Gastrocnemius medialis (tissue), 4 donors: ENCODE measurements at regions not wholly inside any gene's neighbourhood (a gene's known extent, or its start where the extent isn't known, plus 50 kb on each side); places are given as distances from the start of the nearest gene placed in this dataset.

Experiments used
- ATAC-seq, 2 donors: fragments of 150-250 bp; one replicate each; pipeline ENCODE4 v1.9.1; 2016
- DNase-seq, 2 donors: peaks; one replicate each; pipeline ENCODE4 v3.0.0-alpha.2; 2019
- H3K27ac ChIP-seq, 4 donors: fragments of 200-600 bp; sonication (generic); 1 replicate in 1 of 4; 2 replicates in 3 of 4; pipeline ENCODE4 v1.5.1; 2016 to 2018; ENCODE audit warnings: mild to moderate bottlenecking in 2 of 4, moderate library complexity in 1 of 4
- H3K27me3 ChIP-seq, 3 donors: fragments of 200-600 bp; sonication (generic) in 2 of 3; 1 replicate in 1 of 3; 2 replicates in 2 of 3; pipeline versions ENCODE4 v1.5.1 to v1.6.0; 2016 to 2019; ENCODE audit warnings: mild to moderate bottlenecking in 1 of 3, moderate library complexity in 1 of 3
- H3K36me3 ChIP-seq, 2 donors: fragments of 200-600 bp; sonication (generic) in 1 of 2; one replicate each; pipeline ENCODE4 v1.5.1; 2017 to 2018
- H3K4me1 ChIP-seq, 2 donors: fragments of 200-600 bp; sonication (generic) in 1 of 2; one replicate each; pipeline ENCODE4 v1.5.1; 2016 to 2017; ENCODE audit warnings: mild to moderate bottlenecking in 2 of 2
- H3K4me3 ChIP-seq, 4 donors: fragments of 200-600 bp; sonication (generic) in 3 of 4; 1 replicate in 1 of 4; 2 replicates in 3 of 4; pipeline ENCODE4 v1.5.1; 2016 to 2019; ENCODE audit warnings: mild to moderate bottlenecking in 2 of 4
- H3K9me3 ChIP-seq, 3 donors: fragments of 200-600 bp; sonication (generic) in 2 of 3; 1 replicate in 1 of 3; 2 replicates in 2 of 3; pipeline ENCODE4 v1.5.1; 2016 to 2019
- CTCF ChIP-seq, 5 experiments: fragments of 450-650 bp in 3 of 5; fragments of 200-600 bp in 2 of 5; sonication (generic) in 2 of 5; IDR thresholded peaks in 4 of 5; conservative IDR thresholded peaks in 1 of 5; 1 replicate in 4 of 5; 2 replicates in 1 of 5; pipeline ENCODE4 v1.5.1; 2016 to 2019; ENCODE audit warnings: antibody characterized with exemption in 5 of 5, mild to moderate bottlenecking in 3 of 5, moderate library complexity in 3 of 5
- POLR2A ChIP-seq, 2 donors: fragments of 450-650 bp; IDR thresholded peaks; one replicate each; pipeline ENCODE4 v1.6.1; 2017; ENCODE audit warnings: antibody characterized with exemption in 2 of 2, mild to moderate bottlenecking in 2 of 2, moderate library complexity in 2 of 2
- in situ Hi-C, 4 donors: fragments of 200-750 bp; cut with MboI; loops; one replicate each; pipeline versions ENCODE4 v1.15.0 to v1.8.0; 2017; ENCODE audit warnings: low sequenced_read_pairs in 4 of 4
- intact Hi-C: fragments of 100-400 bp; cut with DNase I; formaldehyde crosslinking; loops from one replicate; pipeline ENCODE4 v1.15.1; 2023; ENCODE audit warnings: low total_unique reads

- ATAC-seq: no peak
- Histone ChIP-seq H3K36me3 (no peaks in the 10 kb centered on the region), H3K4me3 (no peak overlapping the region), H3K27me3 (peaks cover 0 to 3% (median 0%) of the 10 kb centered on the region in 3 donors), H3K4me1 (no peaks in the 10 kb centered on the region), H3K9me3 (no peaks in the 10 kb centered on the region), H3K27ac (no peak overlapping the region)
- no peak for DNase-seq
- TF ChIP-seq POLR2A (IDR thresholded peaks at IDR 0.05): no peak
- TF ChIP-seq CTCF (IDR thresholded peaks at IDR 0.05 in 4 of 5, conservative IDR thresholded peaks at IDR 0.05 in 1 of 5): no peak
- in situ Hi-C loops: no loop called here
- intact Hi-C loops: no loop called here
Observed at GRCh38 chr12:113684908-113685782, 213.5 kb upstream of the LHX5 start.

DNA sequence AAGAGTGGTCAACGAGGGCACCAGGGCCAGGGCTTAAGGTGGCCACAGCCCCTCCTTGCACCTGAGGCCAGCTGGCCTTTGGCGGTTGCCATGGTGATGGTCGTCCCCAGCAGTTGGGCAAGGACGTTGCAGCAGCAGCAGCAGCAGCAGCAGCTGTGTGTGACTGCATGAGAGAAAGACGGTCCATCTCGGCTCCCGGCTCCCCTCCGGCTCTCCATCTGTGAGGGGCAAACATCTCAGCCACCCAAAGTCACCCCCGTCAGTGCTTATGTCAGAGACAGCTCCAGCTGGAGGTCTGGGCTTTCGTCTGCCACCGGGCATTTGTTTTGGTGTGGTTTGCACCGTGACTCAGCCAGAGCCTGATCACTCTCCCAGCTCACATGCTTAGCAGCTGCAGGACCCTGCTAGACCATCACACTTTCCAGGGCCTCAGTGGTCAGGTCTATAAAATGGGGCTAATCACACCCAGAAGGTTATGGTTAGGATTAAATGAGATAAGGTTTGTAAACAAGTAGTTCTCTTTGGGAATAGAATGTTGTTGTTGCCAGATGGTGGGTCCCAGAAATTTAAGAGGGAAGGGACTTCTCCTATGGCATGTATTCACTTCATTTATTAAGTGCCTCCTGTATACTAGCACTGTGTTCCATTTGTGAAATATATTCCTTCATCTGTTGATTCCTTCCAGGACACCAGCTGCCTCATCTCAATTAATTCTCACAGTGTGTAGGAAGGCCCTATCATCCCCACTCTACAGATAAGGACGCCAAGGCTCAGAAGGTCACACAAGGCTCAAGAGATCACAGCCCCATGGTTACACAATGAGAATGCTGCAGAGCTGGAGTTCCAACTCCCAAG, 212.6 kb upstream of the LHX5 start:
- Histone ChIP-seq H3K27me3 (peaks cover 0 to 3% (median 0%) of the 10 kb centered on the region in 3 donors), H3K9me3 (no peaks in the 10 kb centered on the region), H3K36me3 (no peaks in the 10 kb centered on the region), H3K4me1 (no peaks in the 10 kb centered on the region), H3K27ac (no peak overlapping the region), H3K4me3 (no peak overlapping the region)
- no peak for TF ChIP-seq POLR2A (IDR thresholded peaks at IDR 0.05)
- TF ChIP-seq CTCF (IDR thresholded peaks at IDR 0.05 in 4 of 5, conservative IDR thresholded peaks at IDR 0.05 in 1 of 5): no peak
- ATAC-seq (no peak), DNase-seq (no peak)
- in situ Hi-C loops: no loop called here
- intact Hi-C loops: no loop called here

DNA sequence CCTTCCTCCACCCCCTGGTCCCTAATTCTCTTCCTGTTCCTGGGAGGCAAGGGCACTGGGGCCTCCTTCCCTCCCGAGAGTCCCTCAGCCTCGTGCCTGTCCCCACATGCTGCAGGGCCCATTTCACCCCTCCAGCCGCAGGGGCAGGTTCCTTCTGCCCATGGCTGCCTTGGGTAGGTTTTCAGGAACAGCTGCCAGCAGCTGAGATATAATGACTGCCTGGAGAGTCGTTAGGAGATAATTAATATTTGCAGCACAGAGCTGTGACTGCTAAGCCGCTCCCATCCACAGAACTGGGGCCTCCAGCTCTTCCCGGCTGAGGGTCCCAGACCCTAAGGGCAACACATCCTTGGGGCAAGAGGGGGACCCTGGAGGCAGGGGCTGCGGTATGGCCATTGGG, 211.9 kb upstream of the LHX5 start:
- Histone ChIP-seq H3K27me3 (peaks cover 0 to 3% (median 0%) of the 10 kb centered on the region in 3 donors), H3K4me3 (no peak overlapping the region), H3K9me3 (no peaks in the 10 kb centered on the region), H3K4me1 (no peaks in the 10 kb centered on the region), H3K27ac (no peak overlapping the region), H3K36me3 (no peaks in the 10 kb centered on the region)
- DNase-seq (no peak), ATAC-seq (no peak)
- intact Hi-C loops: no loop called here
- in situ Hi-C loops: no loop called here
- TF ChIP-seq CTCF (IDR thresholded peaks at IDR 0.05 in 4 of 5, conservative IDR thresholded peaks at IDR 0.05 in 1 of 5) (no peak), POLR2A (IDR thresholded peaks at IDR 0.05) (no peak)

GRCh38 chr12:113680868-113681267, 209.2 kb upstream of the LHX5 start:
- intact Hi-C loops (no loop called here), in situ Hi-C loops (no loop called here)
- no peak for TF ChIP-seq CTCF (IDR thresholded peaks at IDR 0.05 in 4 of 5, conservative IDR thresholded peaks at IDR 0.05 in 1 of 5)
- TF ChIP-seq POLR2A (IDR thresholded peaks at IDR 0.05): no peak
- Histone ChIP-seq H3K9me3 (no peaks in the 10 kb centered on the region), H3K4me3 (no peak overlapping the region), H3K27ac (no peak overlapping the region), H3K27me3 (peaks cover 0 to 3% (median 0%) of the 10 kb centered on the region in 3 donors), H3K4me1 (no peaks in the 10 kb centered on the region), H3K36me3 (no peaks in the 10 kb centered on the region)
- ATAC-seq: no peak
- DNase-seq: no peak
